Endothelial cell of umbilical vein (primary cell): ENCODE measurements at regions not wholly inside any gene's neighbourhood (a gene's known extent, or its start where the extent isn't known, plus 50 kb on each side); places are given as distances from the start of the nearest gene placed in this dataset.

Source experiments
- BruUV-seq: library from RNA; stranded (reverse); fragments of 400-500 nt; replicated peaks from 2 replicates; lab custom pipeline; 2021; lab: Mats Ljungman, UMichigan
- CTCF ChIA-PET: fragments of 300-600, 350-600 bp; sonication (Branson Sonifier 250); formaldehyde crosslinking; loops from one replicate; lab custom pipeline; 2021; ENCODE audit warnings: antibody characterized with exemption, inconsistent platforms; lab: Charles Lee
- POLR2A ChIA-PET: fragments of 300-600, 350-600 bp; sonication (Branson Sonifier 250); formaldehyde crosslinking; loops from one replicate; lab custom pipeline; 2021; ENCODE audit warnings: antibody characterized with exemption, inconsistent platforms; lab: Charles Lee
- DNase-seq: peaks from one replicate; pipeline ENCODE4 v3.0.0-alpha.2; 2011; ENCODE audit warnings: low read depth, low spot score
- FAIRE-seq: peaks from 2 replicates; lab custom pipeline; 2011; peaks lifted over from hg19 to GRCh38; lab: Jason Lieb, UNC
- H2AFZ ChIP-seq: 2 replicates; pipeline ENCODE4 v1.6.0; 2012; ENCODE audit warnings: low read depth, low read length, control low read depth, inconsistent platforms
- H3K27ac ChIP-seq: 2 replicates; pipeline ENCODE4 v1.5.1; 2011; ENCODE audit warnings: low read depth, mild to moderate bottlenecking, control low read depth, low read length, moderate library complexity; ENCODE audit not compliant: insufficient read depth
- H3K27me3 ChIP-seq, 2 experiments: 2 replicates each; pipeline versions ENCODE4 v1.6.0 to v1.6.1; 2011; ENCODE audit warnings: low read length in 2 of 2, mixed read lengths in 1 of 2; ENCODE audit not compliant: control insufficient read depth in 2 of 2, insufficient read depth in 2 of 2
- H3K36me3 ChIP-seq, 2 experiments: 2 replicates in 1 of 2; 3 replicates in 1 of 2; pipeline ENCODE4 v1.5.1; 2011; ENCODE audit warnings: low read length in 2 of 2, mild to moderate bottlenecking in 1 of 2, moderate library complexity in 1 of 2; ENCODE audit not compliant: control insufficient read depth in 2 of 2, insufficient read depth in 2 of 2; ENCODE audit errors: extremely low read depth in 1 of 2
- H3K4me1 ChIP-seq: 3 replicates; pipeline ENCODE4 v1.5.1; 2011; ENCODE audit warnings: mild to moderate bottlenecking, low read length; ENCODE audit not compliant: control insufficient read depth, insufficient read depth; ENCODE audit errors: extremely low read depth
- H3K4me2 ChIP-seq: 2 replicates; pipeline ENCODE4 v1.6.1; 2011; ENCODE audit warnings: low read length, control low read depth, mixed read lengths; ENCODE audit not compliant: insufficient read depth
- H3K4me3 ChIP-seq, 3 experiments: fragments of 200-600 bp in 1 of 3; sonication (generic), shearing (Covaris generic) in 1 of 3; replicated peaks in 1 of 3; 2 replicates each; pipeline ENCODE4 v1.5.1; 2011 to 2016; ENCODE audit warnings: control low read depth in 3 of 3, low read length in 3 of 3, mild to moderate bottlenecking in 2 of 3, inconsistent platforms in 1 of 3, low read depth in 1 of 3, moderate library complexity in 1 of 3; ENCODE audit not compliant: insufficient read depth in 1 of 3
- H3K79me2 ChIP-seq: 2 replicates; pipeline ENCODE4 v1.6.0; 2012; ENCODE audit warnings: low read length, inconsistent platforms; ENCODE audit not compliant: control insufficient read depth, insufficient read depth
- H3K9ac ChIP-seq: replicated peaks from 2 replicates; pipeline ENCODE3; 2011; ENCODE audit warnings: low read length, control low read depth; ENCODE audit not compliant: insufficient read depth; ENCODE audit errors: extremely low read depth
- H3K9me1 ChIP-seq: replicated peaks from 3 replicates; pipeline ENCODE4 v1.6.0; 2011; ENCODE audit warnings: mild to moderate bottlenecking, low read length; ENCODE audit not compliant: control insufficient read depth, insufficient read depth; ENCODE audit errors: extremely low read depth
- H3K9me3 ChIP-seq: replicated peaks from 2 replicates; pipeline ENCODE4 v1.5.1; 2012; ENCODE audit warnings: low read length, inconsistent platforms; ENCODE audit not compliant: control insufficient read depth, insufficient read depth
- H4K20me1 ChIP-seq: replicated peaks from 2 replicates; pipeline ENCODE3; 2011; ENCODE audit warnings: mild to moderate bottlenecking, low read length; ENCODE audit not compliant: control insufficient read depth, insufficient read depth; ENCODE audit errors: extremely low read depth
- CTCF ChIP-seq, 2 donors: IDR thresholded peaks; 1 replicate in 1 of 2; 2 replicates in 1 of 2; pipeline ENCODE4 v1.5.1; 2011; ENCODE audit warnings: low read length in 2 of 2, mild to moderate bottlenecking in 2 of 2, moderate library complexity in 2 of 2, control low read depth in 1 of 2, inconsistent platforms in 1 of 2, low read depth in 1 of 2; ENCODE audit not compliant: insufficient read depth in 1 of 2; ENCODE audit errors: extremely low read depth in 1 of 2
- EZH2 ChIP-seq: IDR thresholded peaks from 2 replicates; pipeline ENCODE4 v1.6.1; 2012; ENCODE audit warnings: borderline replicate concordance, low read depth, mild to moderate bottlenecking, moderate library complexity, low read length, inconsistent platforms; ENCODE audit not compliant: severe bottlenecking
- GATA2 ChIP-seq: IDR thresholded peaks from 2 replicates; pipeline ENCODE4 v1.7.0; 2011; ENCODE audit warnings: low read depth, mild to moderate bottlenecking, moderate library complexity, mixed read lengths, low read length; ENCODE audit not compliant: insufficient read length, insufficient read depth
- JUN ChIP-seq: IDR thresholded peaks from 2 replicates; pipeline ENCODE4 v1.6.1; 2011; ENCODE audit warnings: borderline replicate concordance, low read depth; ENCODE audit not compliant: insufficient read length, insufficient read depth
- POLR2A ChIP-seq: IDR thresholded peaks from 2 replicates; pipeline ENCODE4 v1.6.1; 2012; ENCODE audit warnings: low read depth, mild to moderate bottlenecking, control low read depth, low read length
- dilution Hi-C: fragments of 300-500 bp; cut with MboI; formaldehyde crosslinking; loops from one replicate; pipeline ENCODE4 v1.15.0; 2019; ENCODE audit warnings: low sequenced_read_pairs; ENCODE audit not compliant: extremely low pct_ligation_motif_present
- intact Hi-C: fragments of 100-400 bp; cut with micrococcal nuclease; formaldehyde crosslinking; loops from one replicate; pipeline ENCODE4 v1.10.0; 2022

DNA sequence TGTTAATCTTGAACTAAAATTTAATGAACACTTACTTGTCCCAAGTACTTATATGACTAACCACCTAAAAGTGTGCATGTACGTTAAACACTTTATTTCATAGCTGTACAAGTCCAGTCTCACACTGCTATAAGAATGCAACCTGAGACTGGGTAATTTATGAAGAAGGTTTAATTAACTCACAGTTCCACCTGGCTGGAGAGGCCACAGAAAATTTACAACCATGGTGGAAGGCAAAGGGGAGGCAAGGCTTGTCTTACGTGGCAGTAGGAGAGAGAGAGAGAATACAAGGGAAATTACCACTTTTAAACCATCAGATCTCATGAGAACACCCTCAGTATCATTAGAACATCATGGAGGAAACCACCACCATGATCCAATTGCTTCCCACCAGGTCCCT is 748.7 kb upstream of the HS3ST1 start:
- H3K9ac ChIP-seq, result no peak overlapping the region
- no peak overlapping the region for H2AFZ ChIP-seq
- no peak for FAIRE-seq
- TF ChIP-seq JUN (no peak), POLR2A (no peak)
- H3K27me3 ChIP-seq, result no peaks in the 10 kb centered on the region
- no peaks in the 10 kb centered on the region for H4K20me1 ChIP-seq
- intact Hi-C loops (no loop called here), dilution Hi-C loops (no loop called here)
- ChIA-PET POLR2A (no interaction called here), CTCF (no interaction called here)
- H3K4me3 ChIP-seq, result no peak overlapping the region
- no TSS peak for BruUV-seq
- no peak overlapping the region for H3K4me2 ChIP-seq
- no peaks in the 10 kb centered on the region for H3K79me2 ChIP-seq
- H3K9me1 ChIP-seq, result no peaks in the 10 kb centered on the region
- no peak for DNase-seq
- no peaks in the 10 kb centered on the region for H3K9me3 ChIP-seq
- no peaks in the 10 kb centered on the region for H3K36me3 ChIP-seq
- no peaks in the 10 kb centered on the region for H3K4me1 ChIP-seq
- no peak overlapping the region for H3K27ac ChIP-seq

GRCh38 chr4:12173496-12173895 is 744.8 kb upstream of the HS3ST1 start:
- Histone ChIP-seq H2AFZ (no peak overlapping the region), H3K4me3 (no peak overlapping the region), H3K4me2 (no peak overlapping the region), H3K4me1 (no peaks in the 10 kb centered on the region), H3K27me3 (no peaks in the 10 kb centered on the region), H3K27ac (no peak overlapping the region), H3K36me3 (no peaks in the 10 kb centered on the region), H4K20me1 (no peaks in the 10 kb centered on the region), H3K9ac (no peak overlapping the region), H3K79me2 (no peaks in the 10 kb centered on the region), H3K9me3 (no peaks in the 10 kb centered on the region), H3K9me1 (no peaks in the 10 kb centered on the region)
- FAIRE-seq (no peak), DNase-seq (no peak)
- TF ChIP-seq GATA2, result no peak
- no peak for TF ChIP-seq CTCF (IDR thresholded peaks at IDR 0.05; ENCODE audit: extremely low read depth in 1 of 2, insufficient read depth in 1 of 2, low read depth in 1 of 2, low read length in 2 of 2)
- TF ChIP-seq EZH2, result no peak
- CTCF ChIA-PET, result no interaction called here
- dilution Hi-C loops, result no loop called here
- BruUV-seq, result no TSS peak
- POLR2A ChIA-PET, result no interaction called here
- intact Hi-C loops, result no loop called here
